CMK (cell line): ENCODE measurements at regions not wholly inside any gene's neighbourhood (a gene's known extent, or its start where the extent isn't known, plus 50 kb on each side); places are given as distances from the start of the nearest gene placed in this dataset.

Experiments used
- DNase-seq: peaks from one replicate; pipeline ENCODE4 v3.0.0-alpha.2; 2010; ENCODE audit warnings: low read depth

DNA sequence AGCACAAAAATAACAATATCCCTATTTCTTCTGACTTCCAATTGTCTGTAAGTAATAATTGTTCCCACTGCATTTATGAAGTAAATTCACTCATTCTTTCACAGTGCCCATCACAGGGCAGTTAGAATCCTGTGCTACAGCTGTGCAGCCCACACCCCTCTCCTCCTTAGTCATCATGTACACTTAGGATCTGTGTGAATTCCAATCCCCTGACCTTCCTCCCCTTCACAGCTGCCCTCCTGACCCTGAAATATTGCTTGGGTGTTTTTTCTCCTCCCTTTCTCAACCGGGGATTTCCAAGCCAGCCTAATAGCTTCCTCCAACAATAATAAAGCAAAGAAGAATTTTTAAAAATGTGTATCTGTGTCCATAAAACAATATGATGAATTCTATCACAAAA is 91.5 kb upstream of the BEND6 start:
- DNase-seq = no peak

DNA sequence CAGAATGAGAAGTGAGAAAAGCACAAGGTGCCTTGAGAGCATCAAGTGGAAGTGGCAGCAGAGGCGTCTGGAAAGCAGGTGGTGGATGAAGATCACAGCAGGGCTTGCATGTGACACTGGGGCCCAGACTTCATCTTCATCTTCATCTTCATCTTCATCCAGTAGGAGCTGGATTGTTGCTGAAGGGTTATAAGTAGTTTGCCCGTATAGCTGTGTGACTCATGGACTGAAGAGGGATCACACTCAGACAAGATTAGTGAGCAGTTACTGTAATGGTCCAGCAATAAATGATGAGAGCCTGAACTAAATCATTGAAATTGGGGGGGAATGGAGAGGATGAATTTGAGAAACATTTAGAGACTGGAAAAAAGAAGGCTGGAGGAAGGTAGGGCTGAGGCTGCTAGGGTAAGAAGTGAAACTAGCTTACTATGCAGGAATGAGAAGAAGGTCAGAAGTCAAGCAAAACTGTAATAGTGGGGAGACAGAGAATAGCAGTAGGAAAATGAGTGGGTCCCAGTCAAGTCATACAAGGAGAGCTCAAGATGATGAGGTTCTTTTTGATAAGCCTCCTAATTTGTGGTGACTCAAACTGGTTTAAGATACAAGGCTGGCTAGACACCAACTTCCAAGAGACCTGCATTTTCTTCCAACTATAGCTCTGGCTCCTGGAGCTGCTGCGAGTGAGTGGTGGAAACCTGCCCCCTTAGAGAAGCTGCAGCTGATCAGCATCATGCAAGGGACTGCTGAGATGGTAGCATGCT is 92.3 kb upstream of the BEND6 start:
- DNase-seq = no peak

DNA sequence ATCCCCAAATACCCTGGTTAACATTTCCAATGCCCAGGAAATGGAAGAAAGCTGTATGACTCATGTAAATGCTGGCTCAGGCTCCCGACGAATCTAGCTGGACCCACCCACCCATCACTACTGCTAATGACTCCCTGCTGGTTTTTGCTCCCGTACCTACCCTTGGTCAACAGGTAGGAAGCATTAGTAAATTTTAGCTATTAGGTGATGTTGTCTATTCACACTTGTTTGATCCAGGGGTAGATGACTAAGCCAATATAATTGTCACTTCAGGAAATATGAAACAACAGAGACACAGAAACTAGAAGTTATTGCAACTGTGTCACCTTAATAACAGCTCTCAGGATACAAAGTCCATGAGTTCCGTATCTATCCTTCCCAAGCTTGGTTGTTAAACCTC is 94.4 kb upstream of the BEND6 start:
- DNase-seq = no peak

DNA sequence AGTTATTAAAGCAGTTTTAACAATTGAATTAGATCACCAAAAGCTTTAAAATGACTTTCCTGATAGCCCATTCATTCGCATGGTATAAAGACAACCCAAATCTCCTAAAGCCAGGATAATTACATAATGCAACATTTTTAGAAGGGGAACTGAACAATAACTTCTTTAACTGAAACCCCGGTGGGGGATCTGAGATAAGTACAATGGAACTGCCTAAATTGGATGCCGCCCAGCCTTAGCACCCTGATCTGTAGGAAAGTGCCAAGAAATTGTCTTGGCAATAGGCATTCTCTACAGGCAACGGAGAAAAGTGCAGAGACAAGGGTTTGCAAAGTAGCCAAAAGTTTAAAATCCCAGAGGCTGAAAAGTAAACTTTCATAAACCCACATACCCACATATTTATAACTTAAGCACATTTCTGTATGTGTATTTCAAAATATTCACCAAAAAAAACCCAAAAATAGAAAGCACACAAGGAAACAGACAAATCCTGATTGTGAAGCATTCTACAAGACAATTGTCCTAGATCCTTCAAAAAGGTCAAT is 98.8 kb upstream of the BEND6 start:
- DNase-seq = no peak

DNA sequence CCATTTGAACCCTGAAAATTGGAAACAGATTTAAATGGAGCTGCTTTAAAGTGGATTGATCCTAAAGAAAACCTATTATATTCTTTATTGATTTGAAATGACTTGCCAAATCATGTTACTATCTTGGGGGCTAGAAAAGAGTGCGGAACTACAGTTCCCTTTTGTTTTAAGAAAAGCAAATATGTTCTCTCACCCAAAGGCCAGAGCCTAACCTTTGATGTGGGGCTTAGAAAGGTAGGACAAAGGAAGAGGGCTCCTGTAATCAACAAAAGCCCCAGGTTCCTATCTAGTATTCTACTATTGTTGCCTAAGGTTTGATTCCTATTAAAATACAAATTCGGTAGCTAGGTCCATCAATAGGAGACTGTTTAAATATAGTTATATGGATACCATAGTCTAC is 100.8 kb upstream of the BEND6 start:
- DNase-seq = no peak

DNA sequence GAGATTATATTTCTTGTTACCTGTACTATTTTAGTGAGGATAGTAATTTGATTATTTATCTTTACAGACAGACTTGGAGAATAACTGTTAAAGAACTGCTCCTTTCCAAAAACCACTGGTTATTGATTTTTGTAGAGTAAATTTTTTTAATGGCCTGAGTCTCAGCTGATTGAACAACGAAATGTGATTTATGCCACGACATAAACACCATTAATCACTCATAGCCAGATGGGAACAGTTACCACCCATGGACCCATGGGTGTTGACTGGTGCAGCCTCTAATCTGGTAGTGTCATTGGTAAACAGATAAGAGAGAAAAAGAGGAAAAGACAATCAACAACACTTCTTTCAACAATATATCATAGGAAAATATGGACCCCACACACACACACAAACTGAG is 101.4 kb upstream of the BEND6 start:
- DNase-seq = no peak

DNA sequence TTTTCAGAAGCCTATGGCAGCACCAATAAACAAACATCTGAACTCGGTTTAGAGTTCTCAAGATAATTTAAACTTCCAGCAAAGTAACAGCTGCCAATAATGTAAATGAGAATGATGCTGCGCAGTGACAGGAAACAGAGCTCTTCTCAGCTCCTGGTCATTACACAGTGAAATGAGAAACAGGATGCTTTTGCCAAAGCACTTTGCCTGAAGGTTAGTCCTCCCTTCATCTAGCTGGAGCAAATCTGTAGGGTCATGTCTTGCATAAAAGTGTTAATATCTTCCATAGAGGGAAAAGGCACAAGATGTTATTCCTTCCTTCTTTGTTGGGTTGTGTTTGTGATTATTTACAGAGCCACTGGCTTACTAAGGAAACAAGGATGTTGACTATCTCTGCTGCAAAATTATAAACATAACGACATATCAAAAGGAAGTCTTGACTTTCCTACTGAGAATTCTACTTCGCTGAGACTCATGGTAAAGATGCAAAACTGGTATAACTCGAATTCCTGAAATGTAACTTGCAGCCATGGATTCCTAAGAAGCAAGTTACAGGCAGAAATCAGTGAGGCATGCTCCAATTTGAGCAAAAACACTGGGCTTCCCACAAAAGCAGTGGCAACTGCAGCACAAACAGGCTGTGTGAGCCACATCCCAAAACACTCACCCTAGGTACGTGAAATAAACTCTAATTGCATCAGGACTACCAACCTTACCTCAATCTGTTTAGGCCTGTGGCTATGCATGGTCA is 102.5 kb upstream of the BEND6 start:
- no peak for DNase-seq

DNA sequence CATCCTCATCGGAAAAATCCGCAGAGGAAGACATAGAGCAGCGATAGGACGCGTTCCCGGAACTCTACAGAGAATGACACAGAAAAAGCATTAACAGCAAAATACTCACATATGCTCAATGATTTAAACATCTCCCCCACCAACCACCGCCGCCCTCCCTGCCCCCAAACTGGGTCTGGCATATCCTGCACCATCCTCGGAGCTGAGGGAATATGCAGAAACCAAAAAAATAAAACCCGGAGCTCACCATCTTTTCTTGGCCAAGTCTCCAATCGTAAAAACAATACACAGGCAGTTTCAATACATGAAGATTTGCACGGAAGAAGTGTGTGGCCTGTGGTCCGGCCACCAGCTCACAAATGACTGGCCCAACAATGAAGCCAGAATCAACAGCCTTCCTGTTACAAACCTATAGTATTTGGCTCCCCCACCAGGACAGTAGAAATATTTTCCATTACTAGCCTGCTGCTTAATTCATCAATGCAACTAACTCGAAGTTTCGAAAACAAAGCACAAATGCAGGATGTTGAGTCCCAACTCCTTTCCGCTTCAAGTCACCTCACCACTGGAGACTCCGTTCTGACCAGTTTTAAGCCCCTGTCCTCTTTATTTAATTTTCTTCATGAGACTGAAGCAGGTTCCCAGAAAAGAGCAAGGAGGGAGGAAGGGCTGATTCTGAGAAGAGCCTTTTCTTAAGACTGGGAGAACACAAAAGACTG is 103.2 kb upstream of the BEND6 start:
- peak; percentile 9 for DNase-seq

DNA sequence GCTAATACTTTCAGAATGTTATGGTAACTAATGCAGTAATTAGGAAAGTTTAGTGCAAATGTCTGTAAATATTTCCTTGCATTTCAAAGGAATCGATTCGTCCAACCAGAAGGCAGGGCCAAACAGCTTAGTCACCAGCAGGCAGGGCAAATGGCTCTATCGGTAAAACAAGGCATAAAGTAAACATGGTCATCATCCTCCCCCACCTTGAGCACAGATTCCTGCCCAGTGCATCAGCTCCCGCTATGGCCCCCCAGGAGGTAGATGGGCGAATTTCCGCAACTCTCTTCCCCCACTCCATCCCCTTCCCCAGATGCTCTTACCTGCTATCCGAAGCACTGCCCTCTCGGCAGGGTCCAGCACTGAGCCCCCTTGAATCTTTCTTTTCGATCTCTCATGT is 103.8 kb upstream of the BEND6 start:
- DNase-seq = no peak

DNA sequence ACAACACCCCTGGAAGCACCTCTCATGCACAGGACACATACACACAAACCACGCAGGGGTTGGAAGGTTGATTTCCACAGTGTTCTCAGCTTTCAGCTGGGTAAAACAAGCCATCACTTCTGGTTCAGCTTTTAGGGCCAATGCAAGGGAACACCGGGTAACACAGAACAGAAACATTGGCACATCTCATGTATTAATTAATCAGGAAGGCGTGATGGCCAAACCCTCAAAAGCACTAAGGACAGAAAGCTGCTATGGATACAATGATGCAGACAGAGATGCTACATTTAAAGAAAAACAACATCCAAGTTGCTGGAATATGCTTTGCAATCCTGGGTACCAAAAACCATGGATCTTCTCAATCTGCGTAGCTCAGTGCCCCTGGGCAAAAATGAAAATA is 104.3 kb upstream of the BEND6 start:
- no peak for DNase-seq

DNA sequence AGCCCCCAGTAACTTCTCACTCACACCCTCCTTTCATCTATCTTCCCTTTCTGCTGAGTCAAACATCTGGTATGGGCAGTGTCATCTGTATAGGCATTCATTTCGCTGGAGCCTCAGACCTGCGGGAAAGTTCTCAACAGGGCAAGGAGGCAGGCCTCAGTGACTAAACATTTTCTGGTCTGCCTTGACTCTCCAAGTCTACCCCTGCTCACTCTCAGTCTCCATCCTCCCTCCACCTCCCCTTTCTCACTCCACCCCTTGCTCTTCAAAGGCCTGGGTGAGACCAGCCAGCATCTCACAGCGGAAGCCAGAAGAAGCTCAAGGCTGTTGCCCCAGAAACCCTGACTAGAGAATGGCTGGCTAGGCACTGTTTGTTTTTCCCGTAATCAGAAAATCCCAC is 105.0 kb upstream of the BEND6 start:
- no peak for DNase-seq

DNA sequence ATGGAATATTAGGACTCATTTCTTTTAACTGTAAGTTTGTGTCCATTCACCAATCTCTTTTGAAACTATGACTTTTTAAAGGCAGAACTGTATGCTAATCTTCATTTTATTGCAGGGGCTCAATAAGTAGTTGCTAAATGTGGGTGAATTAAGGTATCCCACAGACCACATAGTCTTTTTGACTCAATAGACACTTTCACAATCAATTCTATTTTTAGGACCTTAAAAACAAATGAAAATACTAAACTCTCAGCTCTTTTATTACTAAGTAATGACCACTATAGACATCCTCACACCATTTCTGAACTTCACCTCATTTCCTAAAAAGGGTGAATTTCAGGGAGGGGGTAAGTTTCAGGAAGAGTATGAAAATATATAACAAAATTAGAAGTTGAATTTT is 106.8 kb upstream of the BEND6 start:
- DNase-seq = no peak

DNA sequence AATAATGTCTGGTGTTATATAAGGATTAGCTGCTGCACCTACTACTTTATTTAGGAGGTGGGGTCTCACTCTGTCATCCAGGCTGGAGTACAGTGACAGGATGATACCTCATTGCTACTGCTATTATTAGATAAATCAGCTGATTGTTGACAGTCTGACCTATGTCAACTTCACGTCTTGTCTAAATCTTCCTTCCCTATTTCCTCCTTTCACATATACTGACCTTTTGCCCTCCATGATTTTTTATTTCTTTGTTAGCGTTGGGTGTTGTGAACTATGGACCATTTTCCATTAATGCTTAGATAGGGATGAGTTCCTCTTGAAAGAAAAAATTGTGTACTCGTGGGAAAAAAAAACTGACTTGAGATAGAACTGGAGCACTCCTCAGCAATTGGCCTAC is 109.9 kb upstream of the BEND6 start:
- DNase-seq = no peak

DNA sequence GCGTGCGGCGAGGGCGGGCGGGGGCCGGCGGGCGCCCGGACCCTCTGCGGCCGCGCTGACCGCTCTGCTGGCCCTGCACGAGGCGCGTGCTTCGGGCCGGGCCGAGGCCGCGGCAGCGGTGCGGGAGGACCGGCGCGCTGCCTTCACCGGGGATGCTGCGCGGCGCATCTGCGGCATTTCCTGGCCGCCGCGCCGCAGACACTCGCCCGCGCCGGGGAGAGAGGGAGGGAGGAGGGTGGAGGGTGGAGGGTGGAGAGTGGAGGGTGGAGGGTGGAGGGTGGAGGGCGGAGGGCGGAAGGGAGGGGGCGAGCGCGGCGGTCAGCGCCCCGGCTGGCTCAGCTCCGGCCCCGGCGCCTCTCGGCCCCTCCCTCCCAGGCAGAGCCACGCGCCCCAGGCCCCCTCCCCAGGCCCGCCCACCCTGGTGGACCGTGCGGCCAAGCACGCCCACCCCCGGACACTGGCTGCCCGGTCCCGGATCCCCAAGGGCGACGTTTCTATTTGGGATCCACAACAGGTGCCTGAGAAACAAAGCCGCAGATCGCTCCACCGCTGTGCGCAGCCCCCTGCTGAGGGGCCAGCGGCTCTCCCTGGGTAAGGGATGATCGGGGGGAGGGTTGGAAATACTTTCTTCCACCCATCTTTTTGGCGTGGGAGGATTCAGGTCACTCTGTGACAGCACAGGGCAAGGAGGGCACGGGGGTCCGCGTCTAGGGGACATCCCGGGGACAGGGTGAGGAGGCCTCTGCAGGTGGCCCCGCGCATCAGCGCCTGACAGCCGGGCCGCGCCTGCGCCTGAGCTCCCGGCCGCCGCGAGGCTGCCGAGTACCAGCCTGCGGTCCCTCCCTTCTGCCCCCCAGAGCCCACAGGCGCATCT is 111.2 kb upstream of the BEND6 start:
- DNase-seq = peak; percentile 54

DNA sequence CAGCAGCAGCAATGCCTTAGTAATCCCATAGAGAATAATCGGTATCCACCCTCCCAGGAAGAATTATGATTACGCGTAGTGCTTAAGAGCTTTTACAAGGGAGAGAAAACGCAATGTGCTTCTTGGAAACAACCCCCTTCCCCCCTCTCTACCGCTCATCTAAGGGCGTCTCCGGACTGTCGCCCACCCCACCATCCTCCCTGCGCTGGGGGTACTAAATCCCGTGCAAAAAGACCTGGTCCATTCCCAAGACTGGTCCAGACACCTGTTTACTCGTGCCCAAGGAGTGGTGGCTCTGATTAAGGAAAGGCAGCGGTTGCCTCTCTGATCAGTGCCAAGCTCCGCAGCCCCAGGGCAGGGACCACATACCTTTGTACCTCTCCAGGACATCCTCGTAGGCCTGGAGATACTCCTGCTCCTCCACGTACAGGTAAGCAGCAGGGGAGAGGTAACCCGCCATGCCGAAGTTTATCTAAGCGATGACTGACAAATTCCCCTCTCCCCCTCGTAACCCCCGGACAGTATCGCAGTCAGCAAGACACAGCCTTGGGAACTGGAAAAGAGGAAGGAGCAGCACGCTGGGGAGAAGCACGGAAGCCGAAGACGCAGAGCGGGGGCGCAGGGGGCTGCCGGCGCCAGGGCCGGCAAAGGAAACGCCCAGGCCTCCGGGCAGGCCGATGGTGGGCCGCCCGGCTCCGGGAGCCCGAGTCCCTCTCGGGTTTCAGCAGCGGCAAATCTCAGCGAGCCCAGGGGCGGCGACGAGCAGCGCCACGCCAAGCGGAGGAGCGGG is 112.0 kb upstream of the BEND6 start:
- no peak for DNase-seq

DNA sequence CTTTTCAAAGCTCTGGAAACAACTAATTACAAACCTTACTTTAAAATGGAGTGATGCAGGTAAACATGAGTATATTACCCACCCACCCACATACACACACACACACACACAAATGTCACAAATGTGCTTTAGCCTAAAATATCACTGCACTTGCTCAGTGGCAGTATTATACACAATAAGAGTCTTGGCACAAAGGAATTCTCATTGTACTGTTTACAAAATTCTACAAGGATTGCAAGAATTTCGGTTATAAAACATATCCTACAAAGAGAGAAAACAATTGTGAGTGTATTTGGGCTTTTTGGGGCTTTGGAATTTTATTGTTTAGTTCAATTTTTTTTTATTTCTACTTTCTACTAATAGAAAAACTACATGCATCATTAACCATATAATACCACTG is 113.2 kb upstream of the BEND6 start:
- DNase-seq = no peak

DNA sequence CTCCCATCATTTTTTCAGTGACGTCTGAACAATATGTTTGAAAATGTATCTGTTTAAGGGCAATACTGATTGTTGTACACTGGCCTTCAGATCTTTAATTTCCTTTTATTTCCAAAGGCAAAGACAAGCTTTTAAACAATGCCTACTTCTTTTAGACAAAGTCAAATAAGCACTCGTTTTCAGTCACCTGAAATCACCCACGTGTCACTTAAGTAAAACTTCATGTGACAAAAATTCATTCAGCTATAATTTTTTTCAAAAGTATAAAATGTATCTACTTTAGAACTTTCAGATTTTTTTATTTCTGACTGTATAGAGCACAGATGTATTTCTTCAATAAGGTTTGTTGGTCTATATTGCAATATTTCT is 113.5 kb upstream of the BEND6 start:
- DNase-seq = no peak

DNA sequence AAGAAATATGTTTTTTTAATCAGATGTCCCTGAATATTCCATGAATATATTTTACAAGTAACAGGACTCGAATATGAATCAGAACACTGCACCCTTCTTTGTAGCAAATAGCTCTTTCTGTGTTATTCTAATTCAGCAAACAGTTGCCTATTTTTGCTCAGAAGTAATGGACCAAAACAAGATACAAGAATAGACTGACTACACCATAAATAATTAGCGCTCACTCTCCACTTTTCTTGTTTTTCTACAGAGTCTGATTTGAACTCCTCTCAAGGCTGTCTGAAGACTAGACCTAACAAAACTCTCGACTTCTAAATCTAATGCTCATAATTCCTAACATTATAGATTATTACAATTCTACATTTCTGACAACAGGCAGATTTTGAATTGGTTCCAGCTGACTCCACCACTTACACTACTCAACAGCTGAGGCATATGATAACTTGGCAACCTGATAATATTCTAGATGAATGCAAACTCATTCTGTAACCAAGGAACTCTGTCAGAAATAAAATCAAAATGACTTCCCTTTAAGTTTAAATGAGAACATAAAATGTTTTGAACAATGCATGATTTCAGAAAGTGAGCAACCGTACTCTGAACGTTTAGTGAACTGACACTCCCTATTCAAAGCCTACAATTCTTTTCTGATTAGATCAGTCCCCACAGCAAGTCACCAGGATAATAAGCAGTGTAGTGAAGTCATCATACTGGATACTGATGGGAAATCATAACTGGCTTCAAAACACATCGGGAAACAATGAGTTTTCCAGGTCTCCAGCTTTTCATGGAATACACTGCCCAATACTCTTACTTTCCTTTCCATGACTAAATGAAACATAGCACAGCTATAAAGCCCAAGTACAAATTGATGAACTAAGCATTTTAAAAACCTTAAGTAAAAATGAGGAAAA is 114.2 kb upstream of the BEND6 start:
- no peak for DNase-seq

DNA sequence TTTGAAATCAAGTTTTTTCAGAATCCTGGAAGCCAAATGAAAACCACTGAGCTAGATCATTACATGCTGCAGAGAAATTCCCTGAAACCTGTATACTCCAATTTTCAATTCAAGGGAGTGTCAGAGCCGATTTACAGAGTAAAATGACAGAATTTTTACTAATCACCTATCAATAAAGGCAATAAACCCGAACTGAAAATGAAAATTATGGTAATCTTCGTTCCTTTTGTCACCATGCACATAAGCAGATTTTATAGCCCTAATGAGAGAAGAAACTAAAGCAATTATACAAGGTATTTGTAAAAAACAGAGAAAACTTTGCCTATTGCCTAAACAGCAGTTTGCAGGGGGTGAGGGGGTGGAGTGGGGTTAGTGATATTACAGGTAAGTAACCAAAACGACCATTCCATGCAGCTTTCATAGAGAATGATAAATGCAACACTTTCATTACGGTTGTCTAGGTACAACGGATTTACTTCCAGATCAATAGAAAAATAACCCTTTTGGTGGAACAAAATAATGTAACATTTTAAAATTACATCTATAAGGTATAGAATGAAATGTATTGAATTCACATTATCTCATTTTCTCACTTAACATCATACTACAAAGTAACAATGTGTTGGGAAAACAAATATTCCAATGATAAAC is 115.2 kb upstream of the BEND6 start:
- DNase-seq = no peak

DNA sequence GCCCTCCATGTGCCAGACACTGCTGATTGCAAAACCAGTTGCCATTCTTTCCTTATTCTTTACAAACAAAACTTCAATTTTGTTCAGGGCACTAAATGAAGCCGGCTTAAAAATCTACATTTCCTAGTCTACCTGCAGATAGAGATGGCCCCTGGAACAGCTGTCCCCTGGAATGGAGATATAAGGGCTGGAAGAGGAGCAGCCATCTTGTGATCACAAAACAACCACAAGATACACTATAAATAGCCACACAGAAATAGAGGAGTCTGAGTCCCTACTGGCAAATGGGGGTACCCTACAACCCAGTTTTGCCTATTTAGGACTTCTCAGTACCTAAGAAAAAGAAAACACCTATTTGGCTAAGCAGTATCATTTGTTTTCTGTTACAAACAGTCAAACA is 115.9 kb upstream of the BEND6 start:
- no peak for DNase-seq
